Choroid plexus epithelial cell (primary cell): ENCODE measurements at regions not wholly inside any gene's neighbourhood (a gene's known extent, or its start where the extent isn't known, plus 50 kb on each side); places are given as distances from the start of the nearest gene placed in this dataset.

Source experiments
- DNase-seq: peaks from one replicate; pipeline ENCODE4 v3.0.0-alpha.2; 2010; ENCODE audit warnings: low read depth
- H3K4me3 ChIP-seq: 2 replicates; pipeline ENCODE4 v1.5.1; 2011; ENCODE audit warnings: low read depth, mild to moderate bottlenecking, control low read depth, low read length, moderate library complexity
- CTCF ChIP-seq: conservative IDR thresholded peaks from 2 replicates; pipeline ENCODE4 v1.5.1; 2011; ENCODE audit warnings: low read depth, mild to moderate bottlenecking, control low read depth, inconsistent platforms, low read length, moderate library complexity

- no peak for TF ChIP-seq CTCF
- no peak overlapping the region for H3K4me3 ChIP-seq
- DNase-seq: no peak
These were observed 77.1 kb upstream of the CNTLN start for GRCh38 chr9:17057729-17058128.

- H3K4me3 ChIP-seq: no peak overlapping the region
- TF ChIP-seq CTCF: no peak
- no peak for DNase-seq
These were observed 82.2 kb upstream of the CNTLN start for GRCh38 chr9:17052626-17053025.

- TF ChIP-seq CTCF: no peak
- no peak for DNase-seq
- no peak overlapping the region for H3K4me3 ChIP-seq
These were observed 89.4 kb upstream of the CNTLN start for GRCh38 chr9:17045381-17045940.

- H3K4me3 ChIP-seq: no peak overlapping the region
- no peak for TF ChIP-seq CTCF
- DNase-seq: peak; percentile 4
These were observed 103.3 kb upstream of the CNTLN start for GRCh38 chr9:17031546-17031945.

GRCh38 chr9:17025281-17025680, 109.6 kb upstream of the CNTLN start:
- H3K4me3 ChIP-seq: no peak overlapping the region
- DNase-seq: no peak
- no peak for TF ChIP-seq CTCF

GRCh38 chr9:17024129-17024528, 110.7 kb upstream of the CNTLN start:
- no peak for DNase-seq
- TF ChIP-seq CTCF: no peak

GRCh38 chr9:17021387-17021970, 113.4 kb upstream of the CNTLN start:
- peak; percentile 53 for DNase-seq
- no peak for TF ChIP-seq CTCF
- no peak overlapping the region for H3K4me3 ChIP-seq

More at GRCh38 chr9:17024129-17024528, 110.7 kb upstream of the CNTLN start:
- H3K4me3 ChIP-seq: no peak overlapping the region
